C4-2B (cell line): ENCODE measurements at regions not wholly inside any gene's neighbourhood (a gene's known extent, or its start where the extent isn't known, plus 50 kb on each side); places are given as distances from the start of the nearest gene placed in this dataset.

Experiments
- CTCF ChIP-seq: fragments of 450-650 bp; conservative IDR thresholded peaks from 2 replicates; pipeline ENCODE4 v1.5.1; 2017; ENCODE audit warnings: mild to moderate bottlenecking
- ZFX ChIP-seq: fragments of 450-650 bp; IDR thresholded peaks from 2 replicates; pipeline ENCODE4 v1.6.1; 2017

GRCh38 chr16:52238710-52239109 lies 308.2 kb downstream of the TOX3 start:
- TF ChIP-seq CTCF = no peak
- TF ChIP-seq ZFX = no peak
